GM23248 (cell line): ENCODE measurements at regions not wholly inside any gene's neighbourhood (a gene's known extent, or its start where the extent isn't known, plus 50 kb on each side); places are given as distances from the start of the nearest gene placed in this dataset.

Experiments used
- DNase-seq: peaks from one replicate; pipeline ENCODE4 v3.0.0-alpha.2; 2015
- H2AFZ ChIP-seq: fragments of 200-600 bp; sonication (generic); 2 replicates; pipeline ENCODE4 v1.6.1; 2016; ENCODE audit warnings: antibody characterized with exemption
- H3F3A ChIP-seq: fragments of 200-600 bp; sonication (generic); 2 replicates; pipeline ENCODE4 v1.6.1; 2016; ENCODE audit warnings: mild to moderate bottlenecking, antibody characterized with exemption, mixed run types; ENCODE audit not compliant: insufficient read depth
- H3K27ac ChIP-seq: fragments of 200-600 bp; sonication (generic); 2 replicates; pipeline ENCODE4 v1.5.1; 2016; ENCODE audit warnings: mild to moderate bottlenecking
- H3K27me3 ChIP-seq: fragments of 200-600 bp; sonication (generic); replicated peaks from 2 replicates; pipeline ENCODE4 v1.6.1; 2016; ENCODE audit warnings: mild to moderate bottlenecking; ENCODE audit not compliant: insufficient read depth
- H3K36me3 ChIP-seq: fragments of 200-600 bp; sonication (generic); 2 replicates; pipeline ENCODE4 v1.6.1; 2016; ENCODE audit warnings: low read depth, mild to moderate bottlenecking
- H3K4me1 ChIP-seq: fragments of 200-600 bp; sonication (generic); 2 replicates; pipeline ENCODE4 v1.6.1; 2016; ENCODE audit warnings: mild to moderate bottlenecking; ENCODE audit not compliant: insufficient read depth
- H3K4me2 ChIP-seq: fragments of 200-600 bp; sonication (generic); one replicate; pipeline ENCODE4 v1.6.1; 2016; ENCODE audit warnings: mild to moderate bottlenecking; ENCODE audit not compliant: unreplicated experiment
- H3K4me3 ChIP-seq: fragments of 200-600 bp; sonication (generic); 2 replicates; pipeline ENCODE4 v1.5.1; 2016; ENCODE audit warnings: mild to moderate bottlenecking
- H3K79me2 ChIP-seq: fragments of 200-600 bp; sonication (generic); 2 replicates; pipeline ENCODE4 v1.6.1; 2016; ENCODE audit warnings: mild to moderate bottlenecking; ENCODE audit not compliant: insufficient read depth
- H3K9ac ChIP-seq: fragments of 200-600 bp; sonication (generic); 2 replicates; pipeline ENCODE4 v1.6.1; 2016; ENCODE audit warnings: mild to moderate bottlenecking
- H3K9me2 ChIP-seq: fragments of 200-600 bp; sonication (generic); 2 replicates; pipeline ENCODE4 v1.6.1; 2016; ENCODE audit warnings: mixed run types, mild to moderate bottlenecking, moderate library complexity; ENCODE audit not compliant: insufficient read depth
- H3K9me3 ChIP-seq: fragments of 200-600 bp; sonication (generic); one replicate; pipeline ENCODE4 v1.6.1; 2017; ENCODE audit warnings: low read depth
- H4K20me1 ChIP-seq: fragments of 200-600 bp; sonication (generic); 2 replicates; pipeline ENCODE4 v1.6.0; 2016; ENCODE audit not compliant: insufficient read depth
- EZH2 ChIP-seq: fragments of 200-600 bp; sonication (generic); IDR thresholded peaks from 2 replicates; pipeline ENCODE4 v1.6.1; 2018; ENCODE audit warnings: antibody characterized with exemption, mild to moderate bottlenecking; ENCODE audit not compliant: insufficient read depth, poor library complexity, severe bottlenecking
- EZH2phosphoT487 ChIP-seq: fragments of 200-600 bp; sonication (generic); IDR thresholded peaks from 2 replicates; pipeline ENCODE4 v1.6.1; 2018; ENCODE audit warnings: antibody characterized with exemption, moderate library complexity, mild to moderate bottlenecking, low read depth; ENCODE audit not compliant: insufficient read depth
- WGBS, 2 experiments: methylation state at CpG; one replicate each; pipeline ENCODE4 v1.1.6; 2015 to 2017; ENCODE audit warnings: low lambda C conversion rate in 2 of 2, low coverage in 1 of 2; ENCODE audit errors: missing lambda C conversion rate in 2 of 2; 5-methylcytosine and 5-hydroxymethylcytosine counted together
- in situ Hi-C: fragments of 300-500 bp; cut with MboI; formaldehyde crosslinking; loops from 2 replicates; pipeline ENCODE4 v1.15.0; 2020

- H2AFZ ChIP-seq: no peak overlapping the region
- no peak overlapping the region for H3K27ac ChIP-seq
- no peaks in the 10 kb centered on the region for H3K4me1 ChIP-seq
- TF ChIP-seq EZH2: no peak
- no peak for TF ChIP-seq EZH2phosphoT487
- in situ Hi-C loops: no loop called here
- no peaks in the 10 kb centered on the region for H3K9me2 ChIP-seq
- H3K4me2 ChIP-seq: no peak overlapping the region
- no peaks in the 10 kb centered on the region for H3K27me3 ChIP-seq
- H3K9ac ChIP-seq: no peak overlapping the region
- H3K9me3 ChIP-seq: no peaks in the 10 kb centered on the region
- H3K36me3 ChIP-seq: no peaks in the 10 kb centered on the region
- 27 to 30% methylated on average over 2 of the region's 2 CpGs for WGBS, 2 experiments
- H3K79me2 ChIP-seq: no peaks in the 10 kb centered on the region
- no peak overlapping the region for H3K4me3 ChIP-seq
- DNase-seq: no peak
- no peaks in the 10 kb centered on the region for H4K20me1 ChIP-seq
- no peaks in the 10 kb centered on the region for H3F3A ChIP-seq
These were observed 914.4 kb upstream of the SEMA6A start for GRCh38 chr5:117488976-117489500.

- no peak for DNase-seq
These were observed 912.9 kb upstream of the SEMA6A start for GRCh38 chr5:117487556-117487955.

GRCh38 chr5:117486879-117487391 lies 912.3 kb upstream of the SEMA6A start:
- in situ Hi-C loops: no loop called here
- H3K9me2 ChIP-seq: no peaks in the 10 kb centered on the region
- H3K9me3 ChIP-seq: no peaks in the 10 kb centered on the region
- H3K27ac ChIP-seq: no peak overlapping the region
- TF ChIP-seq EZH2phosphoT487: no peak
- TF ChIP-seq EZH2: no peak
- H3K4me2 ChIP-seq: no peak overlapping the region
- H3K4me3 ChIP-seq: no peak overlapping the region
- DNase-seq: no peak
- no peak overlapping the region for H2AFZ ChIP-seq
- H3K27me3 ChIP-seq: no peaks in the 10 kb centered on the region
- no peaks in the 10 kb centered on the region for H3F3A ChIP-seq
- H3K9ac ChIP-seq: no peak overlapping the region
- H3K4me1 ChIP-seq: no peaks in the 10 kb centered on the region
- no peaks in the 10 kb centered on the region for H3K79me2 ChIP-seq
- no peaks in the 10 kb centered on the region for H3K36me3 ChIP-seq
- H4K20me1 ChIP-seq: no peaks in the 10 kb centered on the region

More at GRCh38 chr5:117487556-117487955, 912.9 kb upstream of the SEMA6A start:
- H3F3A ChIP-seq: no peaks in the 10 kb centered on the region
- H3K9me2 ChIP-seq: no peaks in the 10 kb centered on the region
- 52% methylated on average over 4 of the region's 4 CpGs for whole genome bisulfite sequencing, 2 experiments
- H4K20me1 ChIP-seq: no peaks in the 10 kb centered on the region
- no peak for TF ChIP-seq EZH2phosphoT487
- no peak for TF ChIP-seq EZH2
- H3K9me3 ChIP-seq: no peaks in the 10 kb centered on the region
- in situ Hi-C loops: no loop called here
- H3K79me2 ChIP-seq: no peaks in the 10 kb centered on the region
- H3K36me3 ChIP-seq: no peaks in the 10 kb centered on the region
- H3K4me2 ChIP-seq: no peak overlapping the region
- no peaks in the 10 kb centered on the region for H3K27me3 ChIP-seq
- H3K27ac ChIP-seq: no peak overlapping the region
- H2AFZ ChIP-seq: no peak overlapping the region
- no peak overlapping the region for H3K4me3 ChIP-seq
- no peaks in the 10 kb centered on the region for H3K4me1 ChIP-seq
- no peak overlapping the region for H3K9ac ChIP-seq

- in situ Hi-C loops: no loop called here
- no peaks in the 10 kb centered on the region for H3K4me1 ChIP-seq
These were observed 911.6 kb upstream of the SEMA6A start for GRCh38 chr5:117486261-117486660.

DNA sequence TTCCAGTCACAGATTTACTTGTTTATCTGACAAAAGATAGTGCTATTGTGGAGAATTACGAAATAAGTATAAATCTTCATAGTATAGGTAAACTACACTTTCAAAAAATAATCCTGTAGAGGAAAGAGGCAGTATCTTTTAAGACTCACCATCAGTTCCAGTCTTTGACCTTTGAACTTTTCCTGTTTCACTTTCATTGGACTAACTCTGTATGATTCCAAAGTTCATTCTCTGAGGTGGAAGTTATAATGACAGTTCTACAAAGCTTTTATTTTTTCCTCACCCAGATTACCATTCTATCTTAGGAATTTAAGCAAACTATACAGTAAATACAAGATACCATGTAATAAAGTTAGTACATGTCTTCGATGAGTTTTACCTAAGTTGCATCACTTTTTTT lies 901.3 kb upstream of the SEMA6A start:
- H3K79me2 ChIP-seq: no peaks in the 10 kb centered on the region
- no peaks in the 10 kb centered on the region for H3K4me1 ChIP-seq
- H3K9ac ChIP-seq: no peak overlapping the region
- no peaks in the 10 kb centered on the region for H3K9me2 ChIP-seq
- no peaks in the 10 kb centered on the region for H3K27me3 ChIP-seq
- 39 to 42% methylated on average over 2 of the region's 2 CpGs for WGBS, 2 experiments
- no peak overlapping the region for H3K4me2 ChIP-seq
- H2AFZ ChIP-seq: no peak overlapping the region
- no peaks in the 10 kb centered on the region for H3K36me3 ChIP-seq
- no peak overlapping the region for H3K4me3 ChIP-seq
- TF ChIP-seq EZH2phosphoT487 (no peak), EZH2 (no peak)
- H3F3A ChIP-seq: no peaks in the 10 kb centered on the region
- H4K20me1 ChIP-seq: no peaks in the 10 kb centered on the region
- in situ Hi-C loops: no loop called here
- DNase-seq: no peak
- no peak overlapping the region for H3K27ac ChIP-seq
- no peaks in the 10 kb centered on the region for H3K9me3 ChIP-seq

More at GRCh38 chr5:117486261-117486660, 911.6 kb upstream of the SEMA6A start:
- TF ChIP-seq EZH2: no peak
- TF ChIP-seq EZH2phosphoT487: no peak
- Histone ChIP-seq H3K4me2 (no peak overlapping the region), H2AFZ (no peak overlapping the region), H3K27ac (no peak overlapping the region), H3F3A (no peaks in the 10 kb centered on the region), H3K9ac (no peak overlapping the region), H3K4me3 (no peak overlapping the region), H3K9me3 (no peaks in the 10 kb centered on the region), H3K9me2 (no peaks in the 10 kb centered on the region), H3K79me2 (no peaks in the 10 kb centered on the region), H3K27me3 (no peaks in the 10 kb centered on the region), H3K36me3 (no peaks in the 10 kb centered on the region), H4K20me1 (no peaks in the 10 kb centered on the region)
- no peak for DNase-seq
